HCT116 (cell line): ENCODE measurements at regions not wholly inside any gene's neighbourhood (a gene's known extent, or its start where the extent isn't known, plus 50 kb on each side); places are given as distances from the start of the nearest gene placed in this dataset.

Experiments used
- ATAC-seq: fragments of 200-7000 bp; cut with Tn5 transposase; 2 replicates; pipeline ENCODE4 v1.9.1; 2020; ENCODE audit warnings: mild to moderate bottlenecking, moderate library complexity
- BruUV-seq: library from RNA; stranded (reverse); fragments of 400-500 nt; replicated peaks from 2 replicates; lab custom pipeline; 2021; lab: Mats Ljungman, UMichigan
- CTCF ChIA-PET: fragments of 300-600 bp; sonication (Branson Sonifier 250); formaldehyde crosslinking; loops from one replicate; lab custom pipeline; 2021; ENCODE audit warnings: antibody characterized with exemption; lab: Charles Lee
- POLR2A ChIA-PET: fragments of 300-600, 350-600 bp; sonication (Branson Sonifier 250); formaldehyde crosslinking; loops from one replicate; lab custom pipeline; 2021; ENCODE audit warnings: antibody characterized with exemption; lab: Charles Lee
- RAD21 ChIA-PET, 2 experiments: fragments of 300-600 bp; sonication (Branson Sonifier 250); formaldehyde crosslinking; loops; one replicate each; lab custom pipeline; 2023; ENCODE audit warnings: low total read pairs in 2 of 2; ENCODE audit not compliant: uncharacterized antibody in 2 of 2, unreplicated experiment in 2 of 2, low non-redundant PET in 1 of 2; lab: Charles Lee
- DNase-seq: peaks from one replicate; pipeline ENCODE4 v3.0.0-alpha.2; 2010; ENCODE audit warnings: low read depth, low spot score
- H2AFZ ChIP-seq: fragments of 200-600 bp; shearing (Covaris generic), sonication (generic); 2 replicates; pipeline ENCODE4 v1.6.1; 2017; ENCODE audit warnings: low read depth, mixed run types, mixed read lengths, antibody characterized with exemption, low read length; ENCODE audit not compliant: poor library complexity, severe bottlenecking
- H3K27ac ChIP-seq: 2 replicates; pipeline ENCODE4 v1.5.1; 2012; ENCODE audit warnings: low read depth, low read length
- H3K27me3 ChIP-seq: fragments of 200-600 bp; sonication (generic); 2 replicates; pipeline ENCODE4 v1.6.1; 2016; ENCODE audit warnings: mixed run types, low read length, mixed read lengths; ENCODE audit not compliant: insufficient read depth
- H3K36me3 ChIP-seq, 2 experiments: fragments of 200-500 bp in 1 of 2; fragments of 200-600 bp in 1 of 2; sonication (Bioruptor generic) in 1 of 2; sonication (generic) in 1 of 2; 2 replicates each; pipeline versions ENCODE4 v1.5.1 to v1.6.1; 2014 to 2016; ENCODE audit warnings: low read length in 2 of 2, inconsistent platforms in 1 of 2, mixed read lengths in 1 of 2, mixed run types in 1 of 2; ENCODE audit not compliant: insufficient read depth in 2 of 2, control insufficient read depth in 1 of 2
- H3K4me1 ChIP-seq, 2 experiments: fragments of 200-600 bp in 1 of 2; sonication (generic) in 1 of 2; 2 replicates each; pipeline versions ENCODE4 v1.5.1 to v1.6.1; 2012 to 2017; ENCODE audit warnings: low read length in 2 of 2, inconsistent platforms in 1 of 2, mild to moderate bottlenecking in 1 of 2, mixed read lengths in 1 of 2, mixed run types in 1 of 2, moderate library complexity in 1 of 2; ENCODE audit not compliant: insufficient read depth in 2 of 2, control insufficient read depth in 1 of 2
- H3K4me2 ChIP-seq: fragments of 200-600 bp; sonication (generic); 2 replicates; pipeline ENCODE4 v1.6.1; 2017; ENCODE audit warnings: mixed run types, low read length, mixed read lengths
- H3K4me3 ChIP-seq, 2 experiments: fragments of 200-600 bp in 1 of 2; sonication (generic) in 1 of 2; replicated peaks in 1 of 2; 2 replicates each; pipeline ENCODE4 v1.5.1; 2011 to 2016; ENCODE audit warnings: low read length in 2 of 2, control low read depth in 1 of 2, low read depth in 1 of 2, mild to moderate bottlenecking in 1 of 2, mixed read lengths in 1 of 2, mixed run types in 1 of 2
- H3K79me2 ChIP-seq: fragments of 200-600 bp; sonication (generic); 2 replicates; pipeline ENCODE4 v1.6.1; 2017; ENCODE audit warnings: mild to moderate bottlenecking, mixed run types, low read length, moderate library complexity, mixed read lengths; ENCODE audit not compliant: insufficient read depth
- H3K9ac ChIP-seq: fragments of 200-600 bp; sonication (generic); 2 replicates; pipeline ENCODE4 v1.6.1; 2016; ENCODE audit warnings: low read length, mixed read lengths
- H3K9me2 ChIP-seq: fragments of 200-600 bp; sonication (generic), shearing (Covaris generic); 2 replicates; pipeline ENCODE4 v1.6.1; 2017; ENCODE audit warnings: mixed run types, mild to moderate bottlenecking, moderate library complexity; ENCODE audit not compliant: insufficient read depth
- H3K9me3 ChIP-seq, 2 experiments: fragments of 200-500 bp in 1 of 2; fragments of 200-600 bp in 1 of 2; sonication (Bioruptor generic) in 1 of 2; sonication (generic) in 1 of 2; 2 replicates each; pipeline ENCODE4 v1.6.1; 2014 to 2017; ENCODE audit warnings: low read length in 2 of 2, mixed read lengths in 2 of 2, inconsistent platforms in 1 of 2, low read depth in 1 of 2, mild to moderate bottlenecking in 1 of 2, mixed run types in 1 of 2, moderate library complexity in 1 of 2; ENCODE audit not compliant: control insufficient read depth in 1 of 2, insufficient read depth in 1 of 2
- H4K20me1 ChIP-seq: fragments of 200-600 bp; sonication (generic), shearing (Covaris generic); 2 replicates; pipeline ENCODE4 v1.6.1; 2017; ENCODE audit warnings: mixed run types, mild to moderate bottlenecking, moderate library complexity; ENCODE audit not compliant: insufficient read depth
- ATF3 ChIP-seq: IDR thresholded peaks from 2 replicates; pipeline ENCODE4 v1.6.1; 2012
- CBX3 ChIP-seq: IDR thresholded peaks from 2 replicates; pipeline ENCODE4 v1.6.1; 2012; ENCODE audit warnings: low read depth
- CEBPB ChIP-seq: IDR thresholded peaks from 2 replicates; pipeline ENCODE4 v1.6.1; 2012; ENCODE audit warnings: low read depth
- CTCF ChIP-seq, 3 experiments: fragments of 200-600 bp in 1 of 3; sonication (generic) in 1 of 3; IDR thresholded peaks in 2 of 3; conservative IDR thresholded peaks in 1 of 3; 2 replicates each; pipeline ENCODE4 v1.5.1; 2012 to 2017; ENCODE audit warnings: low read depth in 2 of 3, low read length in 2 of 3, antibody characterized with exemption in 1 of 3, borderline replicate concordance in 1 of 3, control low read depth in 1 of 3, mild to moderate bottlenecking in 1 of 3, mixed read lengths in 1 of 3, mixed run types in 1 of 3, moderate library complexity in 1 of 3; ENCODE audit not compliant: insufficient read depth in 1 of 3
- EGR1 ChIP-seq: IDR thresholded peaks from 2 replicates; pipeline ENCODE4 v1.6.1; 2012; ENCODE audit warnings: low read depth
- ELF1 ChIP-seq: IDR thresholded peaks from 2 replicates; pipeline ENCODE4 v1.6.1; 2012; ENCODE audit warnings: low read depth, borderline replicate concordance
- EZH2phosphoT487 ChIP-seq: fragments of 200-600 bp; IDR thresholded peaks from 2 replicates; pipeline ENCODE4 v1.6.1; 2018; ENCODE audit warnings: antibody characterized with exemption, borderline replicate concordance
- FOSL1 ChIP-seq: IDR thresholded peaks from 2 replicates; pipeline ENCODE4 v1.6.1; 2012; ENCODE audit warnings: low read depth
- JUND ChIP-seq: IDR thresholded peaks from 2 replicates; pipeline ENCODE4 v1.6.1; 2012
- POLR2AphosphoS5 ChIP-seq: IDR thresholded peaks from 2 replicates; pipeline ENCODE4 v1.6.1; 2011; ENCODE audit warnings: mild to moderate bottlenecking, low read depth, low read length, moderate library complexity
- RAD21 ChIP-seq: IDR thresholded peaks from 2 replicates; pipeline ENCODE4 v1.6.1; 2012; ENCODE audit warnings: low read depth, mild to moderate bottlenecking
- SP1 ChIP-seq: IDR thresholded peaks from 2 replicates; pipeline ENCODE4 v1.6.1; 2012; ENCODE audit warnings: low read depth
- SRF ChIP-seq: IDR thresholded peaks from 2 replicates; pipeline ENCODE4 v1.6.1; 2012; ENCODE audit warnings: low read depth
- intact Hi-C: fragments of 100-400 bp; cut with micrococcal nuclease; formaldehyde crosslinking; loops from 2 replicates; pipeline ENCODE4 v1.10.0; 2022
- TF ChIP-seq, protein P1 (sequence below): IDR thresholded peaks from 2 replicates; pipeline ENCODE4 v1.6.1; 2011; ENCODE audit warnings: mild to moderate bottlenecking, low read length, moderate library complexity; ENCODE audit not compliant: insufficient replicate concordance; ENCODE audit errors: extremely low read depth

DNA sequence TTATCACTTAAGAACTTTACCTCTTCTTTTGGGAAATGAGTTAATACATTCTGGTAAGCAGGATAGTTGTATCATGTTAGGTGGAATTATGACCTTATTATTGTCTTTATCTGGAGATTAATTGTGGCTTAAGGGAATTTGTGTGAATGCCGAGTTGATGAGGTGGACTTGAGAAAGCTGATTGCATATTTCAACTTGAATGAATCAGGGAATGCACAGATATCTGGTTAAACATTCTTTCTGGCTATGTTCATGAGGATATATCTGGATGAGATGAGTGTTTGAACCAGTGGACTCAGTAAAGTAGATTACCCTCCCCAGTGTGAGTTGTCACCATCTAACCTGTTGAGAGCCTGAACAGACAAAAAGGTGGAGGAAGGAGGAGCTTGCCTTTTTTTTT, 326.1 kb upstream of the GOT2 start:
- TF ChIP-seq ELF1 (no peak), CBX3 (no peak), JUND (no peak), SP1 (no peak), FOSL1 (no peak), POLR2AphosphoS5 (no peak)
- RAD21 ChIA-PET, result no interaction called here
- Histone ChIP-seq H3K79me2 (no peaks in the 10 kb centered on the region), H3K4me3 (no peak overlapping the region), H3K9ac (no peak overlapping the region), H3K4me2 (no peak overlapping the region), H3K9me2 (no peaks in the 10 kb centered on the region), H3K4me1 (no peaks in the 10 kb centered on the region), H3K36me3 (no peaks in the 10 kb centered on the region; a peak in 1 of 4 replicates), H3K27me3 (no peaks in the 10 kb centered on the region), H2AFZ (no peak overlapping the region), H4K20me1 (no peaks in the 10 kb centered on the region), H3K27ac (no peak overlapping the region), H3K9me3 (peaks cover 0 to 3% of the 10 kb centered on the region in 2 experiments; a peak in 2 of 4 replicates)
- no peak for ATAC-seq
- intact Hi-C loops, result no loop called here
- DNase-seq, result no peak
- no TSS peak for BruUV-seq
- POLR2A ChIA-PET, result no interaction called here
- CTCF ChIA-PET, result no interaction called here

DNA sequence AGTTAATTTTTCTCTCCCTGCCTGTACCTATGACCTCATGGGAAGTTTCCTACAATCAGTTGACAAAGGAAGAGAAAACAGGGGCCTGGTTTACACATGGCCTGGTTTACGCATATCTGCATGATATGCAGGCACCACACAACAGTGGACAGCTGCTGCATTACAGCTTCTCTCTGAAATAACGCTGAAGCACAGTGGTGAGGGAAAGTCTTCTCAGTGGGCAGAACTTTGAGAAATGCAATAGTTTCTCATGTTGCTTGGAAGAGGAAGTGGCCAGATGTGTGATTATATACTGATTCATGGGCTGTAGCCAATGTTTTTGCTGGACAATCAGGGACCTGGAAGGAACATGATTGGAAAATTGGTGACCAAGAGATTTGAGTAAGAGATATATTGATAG, 324.1 kb upstream of the GOT2 start:
- H3K4me1 ChIP-seq, result no peaks in the 10 kb centered on the region
- H3K9me3 ChIP-seq, result no peaks in the 10 kb centered on the region; a peak in 2 of 4 replicates
- no peak overlapping the region for H3K9ac ChIP-seq
- ChIA-PET POLR2A (no interaction called here), CTCF (no interaction called here), RAD21 (no interaction called here)
- intact Hi-C loops, result no loop called here
- H3K36me3 ChIP-seq, result no peaks in the 10 kb centered on the region; a peak in 1 of 4 replicates
- H3K4me2 ChIP-seq, result no peak overlapping the region
- no peak for DNase-seq
- no peak overlapping the region for H2AFZ ChIP-seq
- no peaks in the 10 kb centered on the region for H3K27me3 ChIP-seq
- no peaks in the 10 kb centered on the region for H3K79me2 ChIP-seq
- H3K27ac ChIP-seq, result no peak overlapping the region
- no peaks in the 10 kb centered on the region for H4K20me1 ChIP-seq
- BruUV-seq, result no TSS peak
- H3K9me2 ChIP-seq, result no peaks in the 10 kb centered on the region
- H3K4me3 ChIP-seq, result no peak overlapping the region
- ATAC-seq, result no peak
- TF ChIP-seq EGR1 (no peak), CTCF (IDR thresholded peaks at IDR 0.05 in 2 of 3, conservative IDR thresholded peaks at IDR 0.05 in 1 of 3; ENCODE audit: borderline replicate concordance in 1 of 3, insufficient read depth in 1 of 3, low read depth in 2 of 3, low read length in 2 of 3) (no peak), FOSL1 (no peak), SRF (no peak), EZH2phosphoT487 (no peak), ELF1 (no peak), CEBPB (no peak), RAD21 (no peak), ATF3 (no peak)
- TF ChIP-seq, protein P1, sequence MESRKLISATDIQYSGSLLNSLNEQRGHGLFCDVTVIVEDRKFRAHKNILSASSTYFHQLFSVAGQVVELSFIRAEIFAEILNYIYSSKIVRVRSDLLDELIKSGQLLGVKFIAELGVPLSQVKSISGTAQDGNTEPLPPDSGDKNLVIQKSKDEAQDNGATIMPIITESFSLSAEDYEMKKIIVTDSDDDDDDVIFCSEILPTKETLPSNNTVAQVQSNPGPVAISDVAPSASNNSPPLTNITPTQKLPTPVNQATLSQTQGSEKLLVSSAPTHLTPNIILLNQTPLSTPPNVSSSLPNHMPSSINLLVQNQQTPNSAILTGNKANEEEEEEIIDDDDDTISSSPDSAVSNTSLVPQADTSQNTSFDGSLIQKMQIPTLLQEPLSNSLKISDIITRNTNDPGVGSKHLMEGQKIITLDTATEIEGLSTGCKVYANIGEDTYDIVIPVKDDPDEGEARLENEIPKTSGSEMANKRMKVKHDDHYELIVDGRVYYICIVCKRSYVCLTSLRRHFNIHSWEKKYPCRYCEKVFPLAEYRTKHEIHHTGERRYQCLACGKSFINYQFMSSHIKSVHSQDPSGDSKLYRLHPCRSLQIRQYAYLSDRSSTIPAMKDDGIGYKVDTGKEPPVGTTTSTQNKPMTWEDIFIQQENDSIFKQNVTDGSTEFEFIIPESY, result no peak
